ENCODE measurements at regions not wholly inside any gene's neighbourhood (a gene's known extent, or its start where the extent isn't known, plus 50 kb on each side); places are given as distances from the start of the nearest gene placed in this dataset.
"Not testable (repeated sequence)": the region's sequence is repeated elsewhere in the genome, so short reads cannot be mapped to it uniquely, and the experiment has no call there.

- Histone ChIP-seq H2AFZ (ENCODE audit: low read length) (peak overlapping the region; percentile 97), H3K18ac (ENCODE audit: extremely low read depth, low read length) (peak overlapping the region; percentile 60), H3K9ac (replicated peaks in 1 of 4; ENCODE audit: extremely low read depth in 1 of 4, low read depth in 3 of 4, low read length in 3 of 4) (peak overlapping the region in 3 of 4 experiments; percentile 21 to 47 (median 25); a peak in 1 of 7 replicates), H3K4me2 (ENCODE audit: insufficient read depth in 1 of 2, low read depth in 2 of 2, low read length in 2 of 2) (peak overlapping the region; percentile 51 to 67), H2BK12ac (ENCODE audit: low read depth, low read length) (peak overlapping the region; percentile 80; the same call in 1 of the 2 replicates), H3K4me3 (ENCODE audit: extremely low read depth in 1 of 4, insufficient read depth in 2 of 4, low read depth in 3 of 4, low read length in 4 of 4) (peak overlapping the region in 1 of 4 experiments; percentile 21; a peak in 1 of 8 replicates), H4K8ac (ENCODE audit: extremely low read depth, insufficient read depth, low read length) (peak overlapping the region; percentile 92; the same call in 1 of the 2 replicates), H4K5ac (ENCODE audit: insufficient read length, low read depth, low read length) (peak overlapping the region; percentile 33)
- H2AK5ac ChIP-seq (ENCODE audit: low read depth, low read length); H3K79me2 ChIP-seq (ENCODE audit: control insufficient read depth in 1 of 2, insufficient read depth in 2 of 2, low read length in 2 of 2); H2BK120ac ChIP-seq (replicated peaks; ENCODE audit: low read depth, low read length); H3K27ac ChIP-seq (ENCODE audit: low read depth, low read length); H3K36me3 ChIP-seq (ENCODE audit: control insufficient read depth in 2 of 4, insufficient read depth in 4 of 4, low read length in 3 of 4); H3K14ac ChIP-seq (ENCODE audit: insufficient read length); H3K79me1 ChIP-seq (ENCODE audit: low read depth, low read length); H3K23ac ChIP-seq (ENCODE audit: insufficient read length); H3K27me3 ChIP-seq (replicated peaks in 1 of 4; ENCODE audit: control insufficient read depth in 3 of 4, extremely low read depth in 1 of 4, insufficient read depth in 3 of 4, low read length in 3 of 4); H2BK20ac ChIP-seq (ENCODE audit: low read length); FAIRE-seq; H3K4me1 ChIP-seq (replicated peaks in 1 of 4; ENCODE audit: control insufficient read depth in 3 of 4, insufficient read depth in 4 of 4, low read length in 3 of 4); H3K4ac ChIP-seq (replicated peaks; ENCODE audit: insufficient read length, low read depth, low read length); H2BK5ac ChIP-seq (ENCODE audit: low read depth, low read length); H4K91ac ChIP-seq (replicated peaks; ENCODE audit: insufficient read length, low read length); H2BK15ac ChIP-seq (ENCODE audit: low read length); H3K56ac ChIP-seq (replicated peaks; ENCODE audit: insufficient read length, low read depth, low read length); H3K23me2 ChIP-seq (ENCODE audit: low read depth, low read length); H4K20me1 ChIP-seq (replicated peaks in 1 of 2; ENCODE audit: control insufficient read depth in 1 of 2, insufficient read depth in 2 of 2, low read length in 2 of 2); H3K9me3 ChIP-seq (ENCODE audit: insufficient read depth in 2 of 2, low read depth in 1 of 2, low read length in 1 of 2): not testable (repeated sequence)
- ChIA-PET CTCF (ENCODE audit: partially characterized antibody) (interaction anchor here (1.1 kb wide), 1 partner anchor 27 kb away, joined by 3 read pairs; no protein-coding TSS in a partner anchor), POLR2A (ENCODE audit: partially characterized antibody) (interaction anchor here (0.6 kb wide), 1 partner anchor 45 kb away, joined by 4 read pairs; no protein-coding TSS in a partner anchor)
- peak in 1 of 2 experiments; percentile 56 for DNase-seq (ENCODE audit: low read depth in 1 of 2, low spot score in 2 of 2)
- WGBS, 2 experiments (ENCODE audit: extremely low coverage in 1 of 2, insufficient coverage in 1 of 2, insufficient read length in 1 of 2, insufficient replicate concordance in 2 of 2, low coverage in 1 of 2, low lambda C conversion rate in 2 of 2, missing lambda C conversion rate in 1 of 2): 77% methylated on average over 18 of the region's 24 CpGs; no CpG with 5 or more reads in 1 of the 2 experiments
Observed at GRCh38 chr11:87623531-87624365, 551.5 kb downstream of the RAB38 start.
